ENCODE measurements at regions not wholly inside any gene's neighbourhood (a gene's known extent, or its start where the extent isn't known, plus 50 kb on each side); places are given as distances from the start of the nearest gene placed in this dataset.

DNA sequence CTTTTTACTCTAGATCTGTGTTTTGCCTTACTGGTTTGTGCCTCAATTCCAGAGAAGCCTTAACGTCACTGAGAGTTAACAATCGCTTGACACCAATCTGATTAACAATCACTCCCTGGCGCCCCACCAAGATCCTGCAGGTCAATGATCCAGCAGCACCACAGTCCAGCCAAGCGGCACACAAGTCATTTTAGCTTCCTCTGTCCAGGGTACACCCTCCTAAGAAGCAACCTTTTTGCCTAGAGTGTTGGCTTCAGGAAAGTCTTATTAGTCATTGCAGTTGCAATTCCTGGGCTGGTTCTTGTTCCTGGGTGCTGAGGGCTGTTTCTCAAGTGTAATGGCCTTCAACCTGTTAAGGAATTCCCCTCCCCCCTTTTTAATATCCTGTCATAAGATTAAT lies 323.0 kb upstream of the USP25 start:
- TF ChIP-seq POLR2A (IDR thresholded peaks at IDR 0.05): no peak
- TF ChIP-seq, protein P1, sequence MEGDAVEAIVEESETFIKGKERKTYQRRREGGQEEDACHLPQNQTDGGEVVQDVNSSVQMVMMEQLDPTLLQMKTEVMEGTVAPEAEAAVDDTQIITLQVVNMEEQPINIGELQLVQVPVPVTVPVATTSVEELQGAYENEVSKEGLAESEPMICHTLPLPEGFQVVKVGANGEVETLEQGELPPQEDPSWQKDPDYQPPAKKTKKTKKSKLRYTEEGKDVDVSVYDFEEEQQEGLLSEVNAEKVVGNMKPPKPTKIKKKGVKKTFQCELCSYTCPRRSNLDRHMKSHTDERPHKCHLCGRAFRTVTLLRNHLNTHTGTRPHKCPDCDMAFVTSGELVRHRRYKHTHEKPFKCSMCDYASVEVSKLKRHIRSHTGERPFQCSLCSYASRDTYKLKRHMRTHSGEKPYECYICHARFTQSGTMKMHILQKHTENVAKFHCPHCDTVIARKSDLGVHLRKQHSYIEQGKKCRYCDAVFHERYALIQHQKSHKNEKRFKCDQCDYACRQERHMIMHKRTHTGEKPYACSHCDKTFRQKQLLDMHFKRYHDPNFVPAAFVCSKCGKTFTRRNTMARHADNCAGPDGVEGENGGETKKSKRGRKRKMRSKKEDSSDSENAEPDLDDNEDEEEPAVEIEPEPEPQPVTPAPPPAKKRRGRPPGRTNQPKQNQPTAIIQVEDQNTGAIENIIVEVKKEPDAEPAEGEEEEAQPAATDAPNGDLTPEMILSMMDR (IDR thresholded peaks at IDR 0.05): no peak

Measured in heart left ventricle (tissue), 13 donors.